ENCODE measurements at regions not wholly inside any gene's neighbourhood (a gene's known extent, or its start where the extent isn't known, plus 50 kb on each side); places are given as distances from the start of the nearest gene placed in this dataset.

DNA sequence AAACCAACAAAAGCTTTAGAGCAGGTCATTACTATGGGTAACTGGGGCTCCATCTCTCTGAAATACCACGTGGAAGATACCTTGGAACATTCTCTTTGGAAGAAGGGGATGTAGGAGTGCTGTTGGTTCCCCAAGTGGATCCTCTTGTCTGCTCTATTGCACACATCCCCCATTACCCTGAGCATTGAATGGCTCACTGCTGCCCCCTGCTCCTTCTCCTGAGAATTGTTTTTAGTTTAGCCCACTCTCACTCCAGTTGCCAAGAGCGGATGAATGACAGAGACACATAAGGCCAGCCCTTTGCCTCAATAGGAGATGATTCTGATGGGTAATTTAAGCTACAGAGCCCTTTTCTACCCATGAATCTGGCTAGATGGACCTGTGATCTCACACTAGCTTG lies 135.6 kb upstream of the SUCLG2 start:
- DNase-seq (ENCODE audit: low read depth), result peak; percentile 19

DNA sequence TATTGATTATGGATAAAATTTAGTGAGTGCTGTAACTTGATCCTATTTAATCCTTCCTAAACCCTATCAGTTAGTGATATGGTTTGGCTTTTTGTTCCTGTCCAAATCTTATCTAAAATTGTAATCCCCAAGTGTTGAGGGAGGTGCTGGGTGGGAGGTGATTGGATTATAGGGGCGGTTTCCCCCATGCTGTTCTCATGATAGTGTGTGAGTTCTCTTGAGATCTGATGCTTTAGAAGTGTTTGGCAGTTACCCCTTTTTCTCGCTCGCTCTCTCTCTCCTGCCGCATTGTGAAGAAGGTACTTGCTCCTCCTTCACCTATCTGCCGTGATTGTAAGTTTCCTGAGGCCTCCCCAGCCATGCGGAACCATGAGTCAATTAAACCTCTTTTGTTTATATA lies 134.0 kb upstream of the SUCLG2 start:
- no peak for DNase-seq (ENCODE audit: low read depth)

DNA sequence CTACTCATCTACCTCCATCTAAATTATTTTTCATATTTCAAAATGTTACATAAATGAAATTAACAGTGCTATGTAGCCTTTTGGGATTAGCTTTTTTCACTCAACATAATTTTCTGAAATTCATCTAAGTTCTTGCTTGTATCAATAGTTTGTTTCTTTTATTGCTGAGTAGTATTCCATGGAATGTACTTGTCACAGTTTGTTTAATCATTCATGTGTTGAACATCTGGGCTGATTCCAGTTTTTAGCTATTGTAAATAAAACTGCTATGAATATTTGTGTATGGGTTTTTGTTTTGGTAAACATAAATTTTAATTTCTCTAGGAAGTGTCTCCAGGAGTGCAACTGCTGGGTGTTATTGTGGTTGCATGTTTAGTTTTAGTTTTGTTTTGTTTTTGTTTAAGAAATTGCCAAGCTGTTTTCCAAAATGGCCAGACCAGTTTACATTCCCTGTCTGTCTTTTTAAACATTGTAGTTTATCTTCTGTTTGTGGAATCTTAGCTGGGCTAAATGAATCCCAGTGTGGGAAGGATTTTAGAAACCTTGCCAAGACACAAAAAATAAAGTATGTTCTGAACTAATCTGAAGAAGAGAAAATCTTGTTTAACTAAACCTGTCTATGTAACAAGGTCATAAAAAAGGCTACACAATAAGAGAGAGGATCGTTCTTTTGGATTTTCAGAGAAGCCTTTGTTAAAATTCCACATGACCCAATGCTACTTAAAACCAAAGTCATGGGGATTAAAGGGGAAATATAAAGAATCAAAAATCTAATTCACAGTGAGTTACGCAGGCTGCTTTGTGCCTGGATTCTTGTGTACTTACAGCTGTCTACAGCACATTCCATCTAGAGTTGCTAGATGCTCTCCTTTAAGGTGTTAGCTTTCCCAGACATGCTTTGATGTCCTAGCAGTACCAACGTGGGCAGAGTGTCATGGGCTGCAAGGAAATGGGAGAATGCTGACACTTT lies 129.2 kb upstream of the SUCLG2 start:
- DNase-seq (ENCODE audit: low read depth), result no peak

- no peak for DNase-seq (ENCODE audit: low read depth)
These were observed 127.5 kb upstream of the SUCLG2 start for GRCh38 chr3:67781871-67782270.

- no peak for DNase-seq (ENCODE audit: low read depth)
These were observed 126.8 kb upstream of the SUCLG2 start for GRCh38 chr3:67781218-67781617.

GRCh38 chr3:67774676-67775075 lies 120.3 kb upstream of the SUCLG2 start:
- no peak for DNase-seq (ENCODE audit: low read depth)

DNA sequence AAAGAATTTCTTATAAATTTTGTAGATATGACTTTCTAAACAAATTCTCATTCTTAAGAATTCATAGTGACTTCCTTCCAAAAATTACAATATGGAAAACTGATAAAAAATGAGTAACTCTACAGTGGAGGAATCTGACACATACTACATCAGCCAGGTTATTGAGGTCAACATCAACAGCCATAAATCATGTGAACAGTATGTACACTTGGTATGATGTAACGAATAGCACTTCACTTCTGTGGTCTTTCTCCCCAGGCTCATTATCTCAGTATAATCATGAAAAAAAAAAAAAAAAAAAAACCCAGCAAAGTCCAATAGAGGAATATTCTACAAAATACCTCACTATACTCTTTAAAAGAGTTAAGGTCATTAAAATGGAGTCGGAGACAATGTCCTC lies 111.2 kb upstream of the SUCLG2 start:
- no peak for DNase-seq (ENCODE audit: low read depth)

GRCh38 chr3:67745296-67745695 lies 90.9 kb upstream of the SUCLG2 start:
- DNase-seq (ENCODE audit: low read depth), result no peak

DNA sequence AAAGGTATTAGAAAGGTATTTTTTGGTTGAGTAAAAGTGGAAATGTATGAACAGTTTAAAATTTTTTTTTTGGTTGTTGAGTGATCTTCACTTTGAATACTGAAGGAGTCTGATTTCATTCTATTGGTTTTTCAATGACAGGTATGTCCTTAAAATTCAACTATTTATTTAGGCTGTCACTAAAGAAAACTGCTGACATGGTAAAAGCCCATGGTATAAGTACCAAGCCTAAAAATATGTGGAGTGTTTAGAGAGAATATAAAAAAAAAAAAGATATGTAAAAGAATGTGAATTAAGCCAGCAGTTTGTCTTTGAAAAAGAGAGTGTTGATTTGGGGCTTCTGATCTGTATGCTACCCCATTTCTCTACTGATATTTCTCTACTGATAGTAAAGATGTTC lies 90.3 kb upstream of the SUCLG2 start:
- no peak for DNase-seq (ENCODE audit: low read depth)

- DNase-seq (ENCODE audit: low read depth), result no peak
These were observed 85.4 kb upstream of the SUCLG2 start for GRCh38 chr3:67739851-67740250.

DNA sequence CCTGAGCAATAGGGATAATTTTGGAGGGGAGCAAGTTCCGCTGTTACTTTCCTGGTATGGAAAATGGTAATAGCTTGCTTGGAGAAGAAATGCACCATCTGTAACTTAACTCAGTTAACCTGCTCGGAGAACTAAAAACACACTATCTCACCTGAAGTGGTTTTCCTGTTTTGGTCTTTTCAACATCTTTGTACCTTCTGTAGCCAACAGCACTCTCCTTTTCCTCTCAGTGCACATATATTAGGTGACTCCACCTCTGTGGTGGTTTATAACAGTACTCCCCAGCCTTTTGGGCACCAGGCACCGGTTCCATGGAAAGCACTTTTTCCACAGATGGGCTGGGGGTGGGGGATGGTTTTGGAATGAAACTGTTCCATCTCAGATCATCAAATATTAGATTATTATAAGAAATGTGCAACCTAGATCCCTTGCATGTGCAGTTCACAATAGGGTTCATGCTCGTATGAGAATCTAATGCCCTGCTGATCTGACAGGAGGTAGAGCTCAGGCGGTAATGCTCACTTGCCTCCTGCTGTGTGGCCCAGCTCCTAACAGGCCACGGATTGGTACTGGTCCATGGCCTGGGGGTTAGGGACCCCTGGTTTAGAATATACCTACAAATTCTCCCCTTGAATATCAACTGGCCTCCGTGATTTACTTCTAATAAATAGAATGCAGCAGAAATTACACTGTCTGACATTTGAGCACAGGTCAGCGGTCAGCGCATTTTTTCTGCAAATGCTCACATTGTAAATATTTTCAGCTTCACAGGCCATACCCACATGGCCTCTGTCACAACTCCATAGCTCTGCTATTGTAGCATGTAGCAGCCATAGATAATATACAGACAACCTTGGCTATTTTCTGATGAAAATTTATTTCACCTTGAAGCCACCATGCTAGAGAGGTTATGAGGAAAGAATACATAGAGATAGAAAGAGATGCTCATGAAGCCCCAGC lies 83.8 kb upstream of the SUCLG2 start:
- no peak for DNase-seq (ENCODE audit: low read depth)

- no peak for DNase-seq (ENCODE audit: low read depth)
These were observed 82.7 kb upstream of the SUCLG2 start for GRCh38 chr3:67737140-67737539.

- no peak for DNase-seq (ENCODE audit: low read depth)
These were observed 79.0 kb upstream of the SUCLG2 start for GRCh38 chr3:67733269-67733950.

- DNase-seq (ENCODE audit: low read depth), result no peak
These were observed 70.0 kb upstream of the SUCLG2 start for GRCh38 chr3:67724434-67724833.

GRCh38 chr3:67723863-67724262 lies 69.5 kb upstream of the SUCLG2 start:
- DNase-seq (ENCODE audit: low read depth), result no peak

- no peak for DNase-seq (ENCODE audit: low read depth)
These were observed 64.9 kb upstream of the SUCLG2 start for GRCh38 chr3:67719333-67719732.

DNA sequence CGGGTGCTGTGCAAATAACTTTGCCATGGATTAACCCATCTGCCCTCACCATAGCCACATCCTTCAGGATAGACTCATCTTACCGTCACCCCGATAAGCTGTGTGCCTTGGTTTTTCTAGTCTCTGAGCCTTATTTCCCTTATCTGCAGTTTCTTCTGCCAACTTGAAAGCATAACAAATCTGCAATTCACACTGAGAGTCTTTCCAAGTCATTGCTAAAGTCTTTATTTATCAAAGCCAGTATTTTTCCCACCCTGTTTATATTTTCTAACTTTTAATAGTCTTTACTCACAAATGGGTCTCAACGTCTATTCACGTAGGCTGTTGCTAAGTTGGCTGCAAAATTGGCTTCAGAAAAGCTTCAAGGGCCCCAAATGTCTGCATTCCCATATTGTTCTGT lies 61.6 kb upstream of the SUCLG2 start:
- no peak for DNase-seq (ENCODE audit: low read depth)

- DNase-seq (ENCODE audit: low read depth), result no peak
These were observed 59.5 kb upstream of the SUCLG2 start for GRCh38 chr3:67713764-67714469.

DNA sequence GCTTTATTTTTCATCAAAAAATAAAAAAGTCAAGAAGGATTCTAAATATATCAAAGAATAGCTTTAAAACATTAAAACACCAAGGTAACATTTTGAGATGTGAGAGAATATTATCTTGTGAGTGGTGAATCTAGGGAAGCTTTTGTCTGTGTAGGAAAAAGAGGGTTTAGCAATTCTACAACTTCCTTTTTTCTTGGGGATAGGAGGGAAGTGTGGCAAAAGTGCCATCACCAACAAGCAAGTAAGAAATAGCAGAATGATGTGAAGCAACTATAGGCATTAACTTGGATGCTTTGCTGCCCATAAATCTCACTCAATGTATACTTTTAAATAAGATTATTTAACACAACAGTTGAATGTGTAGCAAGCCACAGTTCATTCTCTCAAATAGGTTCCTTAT lies 57.8 kb upstream of the SUCLG2 start:
- no peak for DNase-seq (ENCODE audit: low read depth)

- no peak for DNase-seq (ENCODE audit: low read depth)
These were observed 56.0 kb upstream of the SUCLG2 start for GRCh38 chr3:67710396-67710795.

- DNase-seq (ENCODE audit: low read depth), result no peak
These were observed 52.5 kb upstream of the SUCLG2 start for GRCh38 chr3:67706934-67707333.

- DNase-seq (ENCODE audit: low read depth), result no peak
These were observed 49.9 kb upstream of the SUCLG2 start for GRCh38 chr3:67704322-67704721.

Data from GM04504 (cell line).